ENCODE measurements at regions not wholly inside any gene's neighbourhood (a gene's known extent, or its start where the extent isn't known, plus 50 kb on each side); places are given as distances from the start of the nearest gene placed in this dataset.

DNA sequence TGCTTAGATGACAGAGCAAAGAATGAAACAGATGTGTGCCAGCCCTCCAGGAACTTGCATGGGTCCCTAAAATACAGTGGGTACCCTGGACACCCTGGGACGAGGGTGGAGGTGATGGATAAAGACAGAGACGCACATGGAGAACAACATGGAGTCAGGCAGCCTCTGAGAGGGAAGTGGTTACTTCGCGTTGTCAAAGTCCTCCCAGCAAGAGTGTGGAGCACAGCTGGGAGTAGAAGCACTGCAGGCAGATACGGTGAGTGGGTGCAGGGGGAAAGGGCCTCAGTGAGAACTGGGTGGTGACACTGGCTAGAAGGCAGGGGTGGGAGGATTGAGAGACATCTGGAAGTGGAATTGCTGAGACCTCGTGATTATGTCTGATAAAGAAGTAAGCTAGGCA is 70.8 kb upstream of the PRR20G start:
- Histone ChIP-seq H3K9ac (ENCODE audit: insufficient read depth, low read length, poor library complexity, severe bottlenecking) (no peak overlapping the region), H3K4me3 (replicated peaks in 1 of 3; ENCODE audit: low read depth in 2 of 3, low read length in 3 of 3) (no peak overlapping the region), H3K4me1 (ENCODE audit: control insufficient read depth in 1 of 2, insufficient read depth in 2 of 2, low read length in 2 of 2) (no peaks in the 10 kb centered on the region), H3K27ac (ENCODE audit: low read depth in 1 of 2, low read length in 2 of 2) (no peak overlapping the region), H3K27me3 (ENCODE audit: control insufficient read depth in 2 of 2, insufficient read depth in 2 of 2, low read length in 2 of 2) (no peaks in the 10 kb centered on the region), H3K79me2 (ENCODE audit: insufficient read depth, low read length) (no peaks in the 10 kb centered on the region), H2AFZ (ENCODE audit: insufficient read depth, low read depth, low read length, poor library complexity, severe bottlenecking) (no peak overlapping the region), H3K9me3 (replicated peaks in 1 of 2; ENCODE audit: control insufficient read depth in 1 of 2, insufficient read depth in 1 of 2, low read length in 2 of 2) (peaks cover 22 to 24% of the 10 kb centered on the region in 2 donors), H3K4me2 (replicated peaks; ENCODE audit: extremely low read depth, low read length, poor library complexity, severe bottlenecking) (no peak overlapping the region), H4K20me1 (ENCODE audit: insufficient read depth, low read length) (no peaks in the 10 kb centered on the region), H3K36me3 (replicated peaks in 1 of 2; ENCODE audit: control insufficient read depth in 1 of 2, insufficient read depth in 2 of 2, low read length in 2 of 2) (no peaks in the 10 kb centered on the region)
- no peaks in the 10 kb centered on the region for H3K36me3 Mint-ChIP-seq
- TF ChIP-seq, protein P1, sequence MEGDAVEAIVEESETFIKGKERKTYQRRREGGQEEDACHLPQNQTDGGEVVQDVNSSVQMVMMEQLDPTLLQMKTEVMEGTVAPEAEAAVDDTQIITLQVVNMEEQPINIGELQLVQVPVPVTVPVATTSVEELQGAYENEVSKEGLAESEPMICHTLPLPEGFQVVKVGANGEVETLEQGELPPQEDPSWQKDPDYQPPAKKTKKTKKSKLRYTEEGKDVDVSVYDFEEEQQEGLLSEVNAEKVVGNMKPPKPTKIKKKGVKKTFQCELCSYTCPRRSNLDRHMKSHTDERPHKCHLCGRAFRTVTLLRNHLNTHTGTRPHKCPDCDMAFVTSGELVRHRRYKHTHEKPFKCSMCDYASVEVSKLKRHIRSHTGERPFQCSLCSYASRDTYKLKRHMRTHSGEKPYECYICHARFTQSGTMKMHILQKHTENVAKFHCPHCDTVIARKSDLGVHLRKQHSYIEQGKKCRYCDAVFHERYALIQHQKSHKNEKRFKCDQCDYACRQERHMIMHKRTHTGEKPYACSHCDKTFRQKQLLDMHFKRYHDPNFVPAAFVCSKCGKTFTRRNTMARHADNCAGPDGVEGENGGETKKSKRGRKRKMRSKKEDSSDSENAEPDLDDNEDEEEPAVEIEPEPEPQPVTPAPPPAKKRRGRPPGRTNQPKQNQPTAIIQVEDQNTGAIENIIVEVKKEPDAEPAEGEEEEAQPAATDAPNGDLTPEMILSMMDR (IDR thresholded peaks at IDR 0.05), result no peak
- DNase-seq, result no peak
- peaks cover 16 to 33% (median 28%) of the 10 kb centered on the region in 7 donors for H3K9me3 Mint-ChIP-seq
- 83% methylated on average over 6 of the region's 6 CpGs for WGBS (ENCODE audit: insufficient coverage)
- H3K4me3 Mint-ChIP-seq, result no peak overlapping the region
- H3K4me1 Mint-ChIP-seq, result no peaks in the 10 kb centered on the region
- no peak overlapping the region for H3K27ac Mint-ChIP-seq
- intact Hi-C loops (cut with micrococcal nuclease), result no loop called here
- H3K27me3 Mint-ChIP-seq (ENCODE audit: low read depth in 3 of 3), result peaks cover 7 to 16% (median 9%) of the 10 kb centered on the region in 3 donors

DNA sequence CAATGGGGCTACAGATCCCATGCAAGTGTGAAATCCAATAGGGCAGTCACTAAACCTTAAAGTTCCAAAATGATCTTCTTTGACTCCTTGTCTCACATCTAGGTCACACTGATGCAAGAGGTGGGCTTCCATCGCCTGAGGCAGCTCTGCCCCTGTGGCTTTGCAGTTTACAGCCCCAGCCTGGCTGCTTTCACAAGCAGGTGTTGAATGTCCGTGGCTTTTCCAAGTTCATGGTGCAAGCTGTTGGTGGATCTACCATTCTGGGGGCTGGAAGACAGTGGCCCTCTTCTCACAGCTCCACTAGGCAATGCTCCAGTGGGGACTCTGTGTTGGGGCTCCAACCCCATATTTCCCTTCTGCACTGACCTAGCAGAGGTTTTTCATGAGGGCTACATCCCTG is 68.5 kb upstream of the PRR20G start:
- no peak overlapping the region for H2AFZ ChIP-seq (ENCODE audit: insufficient read depth, low read depth, low read length, poor library complexity, severe bottlenecking)
- Mint-ChIP-seq H3K27me3 (ENCODE audit: low read depth in 3 of 3) (peaks cover 13 to 19% (median 18%) of the 10 kb centered on the region in 3 donors), H3K27ac (no peak overlapping the region), H3K36me3 (no peaks in the 10 kb centered on the region), H3K9me3 (peaks cover 16 to 32% (median 28%) of the 10 kb centered on the region in 7 donors), H3K4me3 (no peak overlapping the region), H3K4me1 (no peaks in the 10 kb centered on the region)
- H4K20me1 ChIP-seq (ENCODE audit: insufficient read depth, low read length), result no peaks in the 10 kb centered on the region
- no peaks in the 10 kb centered on the region for H3K79me2 ChIP-seq (ENCODE audit: insufficient read depth, low read length)
- no peaks in the 10 kb centered on the region for H3K4me1 ChIP-seq (ENCODE audit: control insufficient read depth in 1 of 2, insufficient read depth in 2 of 2, low read length in 2 of 2)
- H3K4me3 ChIP-seq (replicated peaks in 1 of 3; ENCODE audit: low read depth in 2 of 3, low read length in 3 of 3), result no peak overlapping the region
- WGBS (ENCODE audit: insufficient coverage), result 100% methylated on average over 1 of the region's 2 CpGs
- intact Hi-C loops (cut with micrococcal nuclease), result no loop called here
- peaks cover 22 to 24% of the 10 kb centered on the region in 2 donors for H3K9me3 ChIP-seq (replicated peaks in 1 of 2; ENCODE audit: control insufficient read depth in 1 of 2, insufficient read depth in 1 of 2, low read length in 2 of 2)
- no peaks in the 10 kb centered on the region for H3K27me3 ChIP-seq (ENCODE audit: control insufficient read depth in 2 of 2, insufficient read depth in 2 of 2, low read length in 2 of 2)
- DNase-seq, result no peak
- H3K27ac ChIP-seq (ENCODE audit: low read depth in 1 of 2, low read length in 2 of 2), result no peak overlapping the region
- H3K36me3 ChIP-seq (replicated peaks in 1 of 2; ENCODE audit: control insufficient read depth in 1 of 2, insufficient read depth in 2 of 2, low read length in 2 of 2), result no peaks in the 10 kb centered on the region
- TF ChIP-seq, protein P1 (IDR thresholded peaks at IDR 0.05), result no peak
- H3K9ac ChIP-seq (ENCODE audit: insufficient read depth, low read length, poor library complexity, severe bottlenecking), result no peak overlapping the region
- no peak overlapping the region for H3K4me2 ChIP-seq (replicated peaks; ENCODE audit: extremely low read depth, low read length, poor library complexity, severe bottlenecking)
